HG03571 (cell line): ENCODE measurements at regions not wholly inside any gene's neighbourhood (a gene's known extent, or its start where the extent isn't known, plus 50 kb on each side); places are given as distances from the start of the nearest gene placed in this dataset.
"Not testable (repeated sequence)": the region's sequence is repeated elsewhere in the genome, so short reads cannot be mapped to it uniquely, and the experiment has no call there.

ENCODE experiments used
- ATAC-seq: cut with Tn5 transposase; IDR thresholded peaks from one replicate; pipeline ENCODE4 v1.9.1; 2021; ENCODE audit not compliant: unreplicated experiment

DNA sequence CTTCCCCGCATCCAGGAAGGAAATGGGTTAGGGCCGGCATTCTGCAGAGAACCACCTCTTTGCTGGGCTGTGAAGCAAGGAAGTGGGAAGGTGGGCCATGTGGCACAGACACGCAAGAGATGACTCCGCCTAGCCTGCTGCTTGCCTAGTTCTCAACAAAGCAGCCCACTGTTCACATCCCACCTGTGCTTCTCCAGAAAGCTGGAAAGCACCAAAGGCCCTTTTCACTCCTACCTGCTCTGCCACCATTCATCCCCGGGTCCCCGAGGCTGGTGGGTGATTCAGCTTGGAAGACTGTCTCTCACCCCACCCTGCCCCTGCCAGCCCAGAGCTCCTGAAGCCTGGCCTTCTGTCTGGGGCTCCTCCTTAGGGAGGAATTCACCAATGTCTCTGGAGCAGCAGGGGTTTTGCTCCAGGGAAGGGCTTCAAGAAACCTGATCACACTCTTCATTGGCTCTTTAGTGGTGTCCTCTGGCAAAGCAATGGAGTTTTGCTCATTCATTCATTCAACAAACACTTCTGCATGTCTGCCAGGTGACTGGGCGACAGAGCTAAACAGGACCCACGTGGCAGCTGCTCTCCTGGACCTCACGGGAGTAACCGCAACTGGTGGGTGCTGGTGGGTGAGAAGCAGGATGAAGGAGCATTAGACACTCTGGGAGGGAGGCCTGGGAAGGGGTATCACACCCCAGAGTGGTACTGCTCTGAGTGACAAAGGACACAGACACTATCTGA lies 145.4 kb upstream of the TLE3 start:
- no peak for ATAC-seq

GRCh38 chr15:70241561-70242320 lies 144.0 kb upstream of the TLE3 start:
- no peak for ATAC-seq

DNA sequence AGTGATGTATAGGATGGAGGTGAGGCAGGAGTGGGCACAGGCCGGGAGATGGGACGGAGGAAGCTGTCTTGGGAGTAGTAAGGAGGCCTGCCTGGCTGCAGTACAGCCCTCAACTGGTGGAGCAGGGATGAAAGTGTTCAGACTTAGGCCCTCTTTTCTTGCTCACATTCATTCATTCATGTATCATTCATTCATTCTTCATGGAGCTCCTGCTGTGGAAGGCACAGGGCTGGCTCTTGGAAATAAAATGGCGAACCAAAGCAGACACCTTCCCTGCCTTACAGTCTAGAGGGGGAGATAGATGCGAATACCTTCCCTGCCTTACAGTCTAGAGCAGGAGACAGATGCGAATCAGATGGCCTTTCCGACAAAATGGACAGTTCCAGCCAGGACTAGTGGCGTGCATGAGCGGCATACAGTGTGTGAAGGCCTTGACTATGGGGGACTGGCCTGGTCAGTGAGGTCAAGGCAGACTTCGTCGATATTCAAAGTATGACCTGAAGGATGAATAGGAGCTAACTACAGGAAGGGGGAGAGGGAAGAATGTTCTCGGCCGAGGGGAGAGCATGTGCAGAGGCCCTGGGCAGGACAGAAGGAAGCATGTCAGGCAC lies 143.2 kb upstream of the TLE3 start:
- no peak for ATAC-seq

DNA sequence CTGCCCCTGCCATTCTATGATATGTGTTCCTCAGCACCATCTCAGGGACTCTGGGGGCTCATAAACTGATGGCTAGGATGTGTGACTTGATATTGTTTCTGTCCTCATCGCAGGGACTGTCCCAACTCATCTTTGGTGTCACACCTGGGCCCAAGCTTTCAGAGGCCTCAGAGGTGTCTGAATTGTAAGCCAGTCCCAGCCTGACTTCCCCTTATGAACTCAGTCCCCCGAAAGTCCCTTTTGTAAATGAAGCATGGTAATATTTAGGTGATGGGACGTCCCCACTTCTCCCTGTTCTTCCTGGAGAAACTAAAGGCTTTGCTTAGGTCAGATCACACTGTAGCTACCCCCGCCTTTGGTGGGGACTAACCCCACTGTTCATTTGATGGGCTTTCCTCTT lies 142.4 kb upstream of the TLE3 start:
- peak; percentile 52 for ATAC-seq

GRCh38 chr15:70238917-70239316 lies 141.2 kb upstream of the TLE3 start:
- ATAC-seq: no peak

- ATAC-seq: no peak
These were observed 139.9 kb upstream of the TLE3 start for GRCh38 chr15:70237626-70238025.

DNA sequence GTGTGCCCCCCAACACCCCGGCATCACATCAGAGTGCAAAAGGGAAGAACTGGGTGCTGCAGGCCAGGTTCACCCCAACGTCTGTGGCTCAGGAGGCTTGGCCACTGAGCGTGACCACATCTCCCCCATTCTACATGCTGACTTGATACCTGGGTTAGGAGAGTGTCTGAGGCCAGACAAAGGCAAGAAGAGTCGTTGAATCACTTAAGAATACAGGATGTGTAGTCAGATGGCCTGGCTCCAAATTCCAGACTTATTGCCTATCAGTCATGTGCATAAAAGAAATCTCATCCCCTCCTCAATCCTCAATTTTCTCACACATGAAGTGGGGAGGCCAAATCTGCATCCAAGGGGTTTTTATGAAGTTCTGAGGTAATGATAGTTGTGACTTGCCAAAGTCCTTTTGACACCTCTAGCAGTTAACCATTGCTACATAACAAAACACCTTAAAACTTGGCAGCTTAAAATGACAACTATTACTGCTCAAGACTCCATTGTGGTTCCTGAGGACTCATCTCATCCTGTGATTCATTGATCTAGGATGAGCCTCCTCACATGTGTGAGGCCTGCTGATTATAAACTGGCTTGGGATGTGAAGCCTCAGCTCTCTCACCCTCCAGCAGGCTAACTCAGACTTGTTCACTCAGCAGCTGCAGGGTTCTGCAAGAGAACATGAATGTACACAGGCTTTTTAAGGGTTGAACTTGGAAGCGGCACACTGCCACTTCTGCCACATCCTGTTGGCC lies 138.8 kb upstream of the TLE3 start:
- ATAC-seq: no peak

- ATAC-seq: no peak
These were observed 137.6 kb upstream of the TLE3 start for GRCh38 chr15:70235347-70235746.

DNA sequence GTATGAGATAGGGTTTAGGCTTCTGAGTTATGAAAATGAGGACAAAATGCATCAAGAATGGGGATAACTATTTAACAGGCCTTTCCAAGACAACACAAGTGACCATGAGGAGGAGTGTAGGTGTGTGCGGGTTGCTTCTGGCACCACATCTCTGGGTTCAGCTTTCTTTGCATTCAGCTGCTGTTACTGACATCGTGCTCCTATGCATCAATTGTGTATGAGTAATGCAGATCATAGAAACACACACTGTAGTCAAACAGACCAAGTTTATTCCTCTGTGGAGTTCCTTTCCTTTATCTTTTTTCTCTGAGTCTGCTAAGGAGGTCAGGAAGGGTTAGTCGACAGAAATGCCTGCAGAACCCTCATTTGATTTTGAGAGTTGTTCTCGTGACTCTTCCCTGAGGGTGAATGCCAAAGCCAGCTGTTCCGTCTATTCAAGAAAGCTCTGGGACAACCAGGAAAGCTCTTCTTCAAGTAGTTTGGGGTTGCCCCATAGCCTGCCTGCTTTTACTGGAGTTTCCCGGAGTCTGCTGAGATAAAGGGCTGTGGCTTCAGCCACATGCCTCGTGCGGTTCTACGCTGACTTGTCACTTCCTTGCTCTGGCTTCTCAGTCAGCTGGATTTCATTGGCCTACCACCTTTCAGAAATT lies 136.7 kb upstream of the TLE3 start:
- ATAC-seq: no peak

- no peak for ATAC-seq
These were observed 133.8 kb upstream of the TLE3 start for GRCh38 chr15:70231484-70231883.

GRCh38 chr15:70227918-70228317 lies 130.2 kb upstream of the TLE3 start:
- ATAC-seq: not testable (repeated sequence)

DNA sequence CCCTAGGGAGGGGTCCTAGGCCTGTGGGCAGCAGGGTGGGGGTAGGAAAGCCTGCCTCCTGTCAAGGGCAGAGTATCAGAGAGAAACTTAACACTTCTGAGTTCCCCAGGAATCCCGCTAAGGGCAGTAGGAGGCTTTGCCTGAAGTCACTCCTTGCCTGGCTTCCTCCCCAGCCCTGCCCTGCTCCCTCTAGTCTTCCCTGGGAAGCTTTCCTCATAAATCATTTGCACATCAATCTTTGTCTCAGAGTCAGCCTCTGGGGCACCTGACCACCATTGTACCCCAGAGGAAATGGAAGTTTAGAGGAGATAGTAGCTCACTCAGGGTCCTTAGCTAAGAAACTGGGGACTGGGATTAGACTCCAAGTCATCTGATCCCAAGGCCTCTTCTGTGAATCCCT lies 129.4 kb upstream of the TLE3 start:
- ATAC-seq: no peak

DNA sequence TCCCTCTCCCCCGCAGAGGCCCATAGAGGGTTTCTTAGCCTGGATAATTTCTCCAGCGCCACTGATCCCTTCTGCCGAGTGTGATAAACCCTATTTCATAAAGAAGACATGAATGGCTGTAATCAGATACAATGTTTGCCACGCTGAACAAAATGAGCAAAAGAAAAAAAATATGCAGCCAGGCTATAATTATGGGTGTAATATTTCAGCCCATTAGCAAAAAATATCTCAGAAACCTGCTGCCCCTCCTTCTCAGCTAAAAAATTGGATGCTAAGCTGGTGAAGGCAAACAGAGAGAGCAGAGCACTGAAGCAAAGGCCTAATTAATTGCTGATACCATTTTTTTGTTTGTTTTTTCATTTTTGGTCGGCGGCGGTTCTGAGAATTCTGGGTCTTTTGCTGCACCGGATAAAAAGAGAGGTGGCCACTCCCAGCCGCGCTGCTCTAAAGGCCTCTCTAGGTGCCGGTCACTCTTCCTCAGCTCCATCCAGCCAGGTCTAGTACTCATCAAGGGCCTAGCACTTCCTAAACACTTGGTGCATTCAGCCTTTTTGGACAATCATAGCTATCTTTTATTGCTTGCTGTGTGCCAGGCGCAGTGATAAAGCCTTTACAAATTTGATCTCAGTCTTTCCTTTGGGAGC lies 128.7 kb upstream of the TLE3 start:
- ATAC-seq: no peak

DNA sequence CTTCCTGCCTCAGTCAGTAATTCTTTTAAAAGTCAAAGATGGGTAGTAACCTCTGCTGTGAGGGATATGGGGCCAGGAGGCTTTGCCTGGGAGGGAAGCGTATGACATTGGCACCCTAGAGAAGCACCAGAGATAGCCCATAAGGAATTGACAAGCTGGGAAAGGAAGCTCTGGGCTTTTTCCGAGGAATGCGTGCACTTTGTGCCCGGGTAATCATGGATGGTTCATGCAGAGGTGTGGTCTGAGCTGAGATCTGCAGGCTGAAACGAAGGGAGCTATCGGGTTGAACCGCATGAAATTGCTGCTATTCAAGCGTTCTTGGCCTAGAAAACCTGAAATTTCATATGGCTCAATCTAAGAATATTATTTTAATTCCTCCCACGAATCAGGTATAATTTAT lies 127.7 kb upstream of the TLE3 start:
- no peak for ATAC-seq

GRCh38 chr15:70222606-70223005 lies 124.9 kb upstream of the TLE3 start:
- no peak for ATAC-seq

- ATAC-seq: no peak
These were observed 122.9 kb upstream of the TLE3 start for GRCh38 chr15:70220490-70221096.

- ATAC-seq: no peak
These were observed 122.2 kb upstream of the TLE3 start for GRCh38 chr15:70219966-70220365.

DNA sequence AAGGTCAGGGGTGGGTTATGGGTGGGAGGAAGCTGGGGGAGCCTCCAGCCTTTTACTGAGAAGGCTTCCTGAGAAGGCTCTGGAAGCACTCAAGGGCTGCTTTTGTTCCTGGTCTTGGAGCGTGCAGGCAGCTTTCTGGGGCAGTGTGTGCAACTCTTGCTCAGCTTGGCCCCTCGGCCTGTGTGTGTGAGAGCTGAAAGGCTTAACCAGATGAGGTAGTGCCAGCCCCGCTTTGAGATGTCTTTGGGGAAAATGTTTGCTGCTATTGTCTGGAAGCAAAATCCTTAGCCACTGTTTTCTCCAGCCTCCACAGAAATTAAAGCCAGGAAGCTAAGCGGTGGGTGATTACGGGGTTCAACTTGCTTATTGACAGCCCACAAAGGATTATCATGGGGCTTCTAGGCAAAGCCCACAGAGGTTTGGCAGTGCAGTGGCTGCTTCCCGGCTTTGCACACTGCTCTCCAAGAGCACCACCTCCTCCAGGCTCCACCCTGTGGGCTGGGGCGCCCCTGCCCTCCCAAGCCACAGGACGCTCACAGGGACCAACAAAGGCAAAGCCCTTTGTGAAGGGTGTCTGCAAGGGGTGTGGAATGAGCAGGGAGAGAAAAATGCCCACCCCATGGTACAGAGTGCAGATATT lies 121.7 kb upstream of the TLE3 start:
- no peak for ATAC-seq
